OCI-LY3 (cell line): ENCODE measurements at regions not wholly inside any gene's neighbourhood (a gene's known extent, or its start where the extent isn't known, plus 50 kb on each side); places are given as distances from the start of the nearest gene placed in this dataset.

ENCODE experiments used
- H2AFZ ChIP-seq: fragments of 200-600, 300-600 bp; shearing (Covaris generic); 2 replicates; pipeline ENCODE4 v1.6.0; 2014; ENCODE audit warnings: antibody characterized with exemption, low read depth, low read length
- H3K27ac ChIP-seq: fragments of 200-600, 300-600 bp; sonication (generic); 2 replicates; pipeline ENCODE4 v1.5.1; 2014; ENCODE audit warnings: mild to moderate bottlenecking, low read length, moderate library complexity, mixed read lengths
- H3K27me3 ChIP-seq: fragments of 200-600, 300-600 bp; sonication (generic); 2 replicates; pipeline ENCODE4 v1.6.1; 2014; ENCODE audit warnings: low read depth, low read length, mixed read lengths
- H3K36me3 ChIP-seq: fragments of 200-600, 300-600 bp; sonication (generic); replicated peaks from 2 replicates; pipeline ENCODE3; 2014; ENCODE audit warnings: low read depth, low read length, mixed read lengths
- H3K4me1 ChIP-seq: fragments of 300-600, 200-600 bp; sonication (generic); 2 replicates; pipeline ENCODE4 v1.6.1; 2014; ENCODE audit warnings: low read length, mixed read lengths
- H3K4me2 ChIP-seq: fragments of 200-600, 300-600 bp; sonication (generic); 2 replicates; pipeline ENCODE4 v1.6.1; 2014; ENCODE audit warnings: low read length, mixed read lengths
- H3K4me3 ChIP-seq: fragments of 300-600, 200-600 bp; sonication (generic); 2 replicates; pipeline ENCODE4 v1.5.1; 2014; ENCODE audit warnings: antibody characterized with exemption, mild to moderate bottlenecking, low read length, moderate library complexity
- H3K79me2 ChIP-seq: fragments of 300-600, 200-600 bp; shearing (Covaris generic); 2 replicates; pipeline ENCODE4 v1.6.1; 2014; ENCODE audit warnings: mild to moderate bottlenecking, low read length, mixed read lengths
- H3K9ac ChIP-seq: fragments of 300-600, 200-600 bp; shearing (Covaris generic); 2 replicates; pipeline ENCODE4 v1.6.0; 2014; ENCODE audit warnings: mild to moderate bottlenecking, low read length, moderate library complexity
- H3K9me3 ChIP-seq: fragments of 200-600, 300-600 bp; shearing (Covaris generic); 2 replicates; pipeline ENCODE4 v1.6.1; 2014; ENCODE audit warnings: low read length, mixed read lengths; ENCODE audit not compliant: insufficient read depth
- H4K20me1 ChIP-seq: fragments of 200-600, 300-600 bp; sonication (generic); 2 replicates; pipeline ENCODE4 v1.6.1; 2016; ENCODE audit warnings: low read length, mixed read lengths; ENCODE audit not compliant: insufficient read depth
- CTCF ChIP-seq: fragments of 200-600, 300-600 bp; sonication (generic); IDR thresholded peaks from 2 replicates; pipeline ENCODE4 v1.5.1; 2014; ENCODE audit warnings: antibody characterized with exemption, low read length, low read depth
- EZH2phosphoT487 ChIP-seq: fragments of 200-600 bp; shearing (Covaris generic); IDR thresholded peaks from 2 replicates; pipeline ENCODE4 v1.6.1; 2018; ENCODE audit warnings: antibody characterized with exemption, mixed run types, low read depth

DNA sequence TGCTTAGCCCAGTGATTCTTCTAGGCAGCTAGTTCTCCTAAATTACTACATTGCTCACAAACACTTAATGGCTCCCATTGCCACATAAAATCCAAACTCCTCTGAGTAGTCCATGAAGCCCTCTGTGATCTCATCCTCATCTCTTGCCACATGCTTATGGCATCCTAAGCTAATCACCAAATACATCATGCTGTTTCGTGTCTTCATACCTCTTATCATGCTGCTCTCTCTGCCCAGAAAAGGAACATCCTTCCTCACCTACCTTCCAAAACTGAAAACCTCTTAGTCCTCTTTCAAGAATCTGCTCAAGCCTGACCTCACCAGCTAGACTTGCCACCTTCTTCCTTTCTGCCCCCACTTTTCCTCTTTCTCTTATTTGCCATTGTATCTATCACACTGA, 108.5 kb downstream of the DUSP6 start:
- no peaks in the 10 kb centered on the region for H3K36me3 ChIP-seq
- H3K4me1 ChIP-seq = peaks cover 4% of the 10 kb centered on the region; the same call in 1 of the 2 replicates
- no peaks in the 10 kb centered on the region for H3K27me3 ChIP-seq
- H3K9ac ChIP-seq = no peak overlapping the region
- H3K4me3 ChIP-seq = no peak overlapping the region
- no peaks in the 10 kb centered on the region for H3K9me3 ChIP-seq
- H3K4me2 ChIP-seq = no peak overlapping the region
- H3K79me2 ChIP-seq = no peaks in the 10 kb centered on the region
- no peak overlapping the region for H3K27ac ChIP-seq
- TF ChIP-seq EZH2phosphoT487 (no peak), CTCF (no peak)
- no peak overlapping the region for H2AFZ ChIP-seq
- no peaks in the 10 kb centered on the region for H4K20me1 ChIP-seq

DNA sequence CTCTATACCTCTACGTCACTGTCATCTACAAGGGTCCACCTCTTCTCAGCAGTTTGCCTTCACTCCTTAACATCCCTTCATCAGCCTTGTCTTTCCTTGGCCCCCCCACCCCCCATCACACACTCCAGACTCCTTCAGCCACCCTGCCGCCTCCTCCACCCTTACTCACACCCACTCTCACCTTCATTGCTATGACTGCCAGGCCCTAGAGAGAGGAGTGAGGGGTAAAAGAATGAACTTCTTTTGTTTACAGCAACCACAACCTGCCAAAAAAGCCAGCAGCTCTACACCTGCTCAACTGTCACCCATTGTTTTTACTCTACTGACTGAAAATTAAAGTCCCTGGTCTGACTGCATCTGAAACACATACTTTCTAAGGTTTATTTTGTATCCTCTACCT, 112.8 kb downstream of the DUSP6 start:
- H3K4me3 ChIP-seq = no peak overlapping the region
- no peak overlapping the region for H3K9ac ChIP-seq
- H4K20me1 ChIP-seq = no peaks in the 10 kb centered on the region
- no peaks in the 10 kb centered on the region for H3K36me3 ChIP-seq
- no peak overlapping the region for H3K4me2 ChIP-seq
- H3K27ac ChIP-seq = no peak overlapping the region
- H3K79me2 ChIP-seq = no peaks in the 10 kb centered on the region
- H3K4me1 ChIP-seq = peaks cover 1% of the 10 kb centered on the region; the same call in 1 of the 2 replicates
- no peaks in the 10 kb centered on the region for H3K9me3 ChIP-seq
- H3K27me3 ChIP-seq = no peaks in the 10 kb centered on the region
- TF ChIP-seq CTCF = no peak
- no peak for TF ChIP-seq EZH2phosphoT487
- H2AFZ ChIP-seq = no peak overlapping the region

DNA sequence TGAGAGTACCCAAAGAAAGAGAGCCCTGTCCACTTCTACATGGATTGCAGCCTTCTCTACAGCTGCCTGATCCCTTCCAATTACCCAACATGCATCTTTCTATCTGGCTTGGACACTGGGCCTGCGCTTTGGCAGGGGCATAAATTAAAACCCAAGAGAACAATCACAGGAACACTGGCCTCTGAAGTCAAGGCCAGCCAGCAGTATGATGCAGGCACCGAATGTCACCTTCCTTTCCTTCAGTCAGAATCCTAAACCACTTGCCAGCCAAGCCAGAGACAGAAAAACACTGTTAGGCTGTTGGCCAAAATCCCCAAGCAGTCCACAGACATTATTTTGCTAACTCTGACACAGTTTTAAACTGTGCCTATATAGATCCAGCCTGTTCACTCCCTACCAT, 113.7 kb downstream of the DUSP6 start:
- H3K36me3 ChIP-seq = no peaks in the 10 kb centered on the region
- no peak overlapping the region for H3K4me2 ChIP-seq
- H3K9me3 ChIP-seq = no peaks in the 10 kb centered on the region
- no peaks in the 10 kb centered on the region for H4K20me1 ChIP-seq
- no peaks in the 10 kb centered on the region for H3K79me2 ChIP-seq
- H3K4me1 ChIP-seq = no peaks in the 10 kb centered on the region
- TF ChIP-seq CTCF (no peak), EZH2phosphoT487 (no peak)
- no peak overlapping the region for H3K4me3 ChIP-seq
- H2AFZ ChIP-seq = no peak overlapping the region
- no peak overlapping the region for H3K27ac ChIP-seq
- H3K9ac ChIP-seq = no peak overlapping the region
- H3K27me3 ChIP-seq = no peaks in the 10 kb centered on the region

- no peak overlapping the region for H3K4me3 ChIP-seq
- no peak overlapping the region for H3K27ac ChIP-seq
- H3K4me1 ChIP-seq = no peaks in the 10 kb centered on the region
- no peaks in the 10 kb centered on the region for H4K20me1 ChIP-seq
- no peaks in the 10 kb centered on the region for H3K27me3 ChIP-seq
- no peak overlapping the region for H3K9ac ChIP-seq
- TF ChIP-seq CTCF (no peak), EZH2phosphoT487 (no peak)
- H3K36me3 ChIP-seq = no peaks in the 10 kb centered on the region
- H3K79me2 ChIP-seq = no peaks in the 10 kb centered on the region
- no peak overlapping the region for H3K4me2 ChIP-seq
- no peak overlapping the region for H2AFZ ChIP-seq
- H3K9me3 ChIP-seq = no peaks in the 10 kb centered on the region
These were observed 114.5 kb downstream of the DUSP6 start for GRCh38 chr12:89237763-89238162.
